Transverse colon (tissue), 4 donors: ENCODE measurements at regions not wholly inside any gene's neighbourhood (a gene's known extent, or its start where the extent isn't known, plus 50 kb on each side); places are given as distances from the start of the nearest gene placed in this dataset.

Experiments
- EP300 ChIP-seq: sonication (generic); formaldehyde crosslinking; IDR thresholded peaks from one replicate; pipeline ENCODE4 v1.6.1; 2017; ENCODE audit warnings: antibody characterized with exemption, low read depth
- POLR2A ChIP-seq: fragments of 450-650 bp; IDR thresholded peaks from one replicate; pipeline ENCODE4 v1.6.1; 2016; ENCODE audit warnings: antibody characterized with exemption, mild to moderate bottlenecking, moderate library complexity
- POLR2AphosphoS5 ChIP-seq, 3 donors: sonication (generic); formaldehyde crosslinking; IDR thresholded peaks; one replicate each; pipeline ENCODE4 v1.6.1; 2016; ENCODE audit warnings: antibody characterized with exemption in 3 of 3
- TF ChIP-seq, protein P1 (sequence below), 5 experiments: fragments of 200-600 bp in 3 of 5; fragments of 450-650 bp in 2 of 5; sonication (generic) in 3 of 5; IDR thresholded peaks; 1 replicate in 2 of 5; 2 replicates in 3 of 5; pipeline ENCODE4 v1.5.1; 2016 to 2017; ENCODE audit warnings: antibody characterized with exemption in 5 of 5, inconsistent platforms in 3 of 5, mild to moderate bottlenecking in 2 of 5, moderate library complexity in 1 of 5

DNA sequence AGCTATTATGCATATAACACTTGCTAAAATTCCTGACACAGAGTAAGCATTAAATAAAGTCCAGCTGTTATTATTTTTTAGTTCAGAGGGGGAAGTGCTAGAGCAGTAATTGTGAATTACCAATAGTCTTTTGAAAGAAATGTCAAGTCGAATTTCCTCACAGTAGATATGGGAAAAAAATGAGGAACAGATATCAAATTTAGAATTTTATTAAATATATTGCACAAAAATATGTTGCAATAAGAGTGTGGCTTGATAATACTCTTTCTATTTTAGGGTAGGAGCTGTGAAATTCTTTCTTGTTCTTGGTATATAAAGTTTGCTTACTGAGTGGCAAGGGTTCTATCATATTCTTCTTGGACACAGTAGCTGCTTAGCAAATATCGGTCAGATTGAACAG lies 181.3 kb downstream of the NFKBIZ start:
- TF ChIP-seq, protein P1, sequence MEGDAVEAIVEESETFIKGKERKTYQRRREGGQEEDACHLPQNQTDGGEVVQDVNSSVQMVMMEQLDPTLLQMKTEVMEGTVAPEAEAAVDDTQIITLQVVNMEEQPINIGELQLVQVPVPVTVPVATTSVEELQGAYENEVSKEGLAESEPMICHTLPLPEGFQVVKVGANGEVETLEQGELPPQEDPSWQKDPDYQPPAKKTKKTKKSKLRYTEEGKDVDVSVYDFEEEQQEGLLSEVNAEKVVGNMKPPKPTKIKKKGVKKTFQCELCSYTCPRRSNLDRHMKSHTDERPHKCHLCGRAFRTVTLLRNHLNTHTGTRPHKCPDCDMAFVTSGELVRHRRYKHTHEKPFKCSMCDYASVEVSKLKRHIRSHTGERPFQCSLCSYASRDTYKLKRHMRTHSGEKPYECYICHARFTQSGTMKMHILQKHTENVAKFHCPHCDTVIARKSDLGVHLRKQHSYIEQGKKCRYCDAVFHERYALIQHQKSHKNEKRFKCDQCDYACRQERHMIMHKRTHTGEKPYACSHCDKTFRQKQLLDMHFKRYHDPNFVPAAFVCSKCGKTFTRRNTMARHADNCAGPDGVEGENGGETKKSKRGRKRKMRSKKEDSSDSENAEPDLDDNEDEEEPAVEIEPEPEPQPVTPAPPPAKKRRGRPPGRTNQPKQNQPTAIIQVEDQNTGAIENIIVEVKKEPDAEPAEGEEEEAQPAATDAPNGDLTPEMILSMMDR (IDR thresholded peaks at IDR 0.05), result no peak
- TF ChIP-seq EP300 (no peak), POLR2A (no peak), POLR2AphosphoS5 (IDR thresholded peaks at IDR 0.05) (no peak)
